Body of pancreas (tissue), 4 donors: ENCODE measurements at regions not wholly inside any gene's neighbourhood (a gene's known extent, or its start where the extent isn't known, plus 50 kb on each side); places are given as distances from the start of the nearest gene placed in this dataset.

Experiments
- ATAC-seq: fragments of 150-250 bp; one replicate; pipeline ENCODE4 v1.9.1; 2016
- DNase-seq, 4 donors: peaks; one replicate each; pipeline ENCODE4 v3.0.0-alpha.2; 2019
- H3K27ac ChIP-seq, 4 donors: fragments of 200-600 bp; sonication (generic); 1 replicate in 3 of 4; 2 replicates in 1 of 4; pipeline versions ENCODE4 v1.5.1 to v1.6.1; 2016 to 2019; ENCODE audit warnings: mild to moderate bottlenecking in 1 of 4, mixed read lengths in 1 of 4, moderate library complexity in 1 of 4
- H3K27me3 ChIP-seq, 2 donors: fragments of 200-600 bp; sonication (generic); one replicate each; pipeline ENCODE4 v1.6.0; 2016; ENCODE audit warnings: mild to moderate bottlenecking in 1 of 2
- H3K36me3 ChIP-seq, 2 donors: fragments of 200-600 bp; sonication (generic); replicated peaks in 1 of 2; 2 replicates each; pipeline ENCODE4 v1.5.1; 2016; ENCODE audit warnings: low read depth in 2 of 2; ENCODE audit not compliant: insufficient read depth in 1 of 2
- H3K4me1 ChIP-seq: fragments of 200-600 bp; sonication (generic); one replicate; pipeline ENCODE4 v1.6.0; 2016
- H3K4me3 ChIP-seq, 2 donors: fragments of 200-600 bp; sonication (generic); 1 replicate in 1 of 2; 2 replicates in 1 of 2; pipeline ENCODE4 v1.5.1; 2016 to 2019
- H3K9me3 ChIP-seq, 3 donors: fragments of 200-600 bp; sonication (generic); 1 replicate in 2 of 3; 2 replicates in 1 of 3; pipeline ENCODE4 v1.5.1; 2016
- CTCF ChIP-seq, 7 experiments: fragments of 450-650 bp in 4 of 7; fragments of 200-600 bp in 3 of 7; sonication (generic) in 3 of 7; IDR thresholded peaks; one replicate each; pipeline ENCODE4 v1.5.1; 2016 to 2019; ENCODE audit warnings: antibody characterized with exemption in 7 of 7
- POLR2A ChIP-seq, 3 donors: fragments of 450-650 bp; IDR thresholded peaks; one replicate each; pipeline ENCODE4 v1.6.1; 2016; ENCODE audit warnings: antibody characterized with exemption in 3 of 3, mild to moderate bottlenecking in 2 of 3
- WGBS, 2 donors: methylation state at CpG; one replicate each; pipeline ENCODE4 v1.1.5; 2017; 5-methylcytosine and 5-hydroxymethylcytosine counted together
- intact Hi-C: fragments of 100-400 bp; cut with DNase I; formaldehyde crosslinking; loops from one replicate; pipeline ENCODE4 v1.15.1; 2023

GRCh38 chr18:67913040-67913439, 396.5 kb upstream of the DSEL start:
- no peaks in the 10 kb centered on the region for H3K27me3 ChIP-seq
- no peak overlapping the region for H3K27ac ChIP-seq
- intact Hi-C loops = no loop called here
- H3K4me3 ChIP-seq = no peak overlapping the region
- no peaks in the 10 kb centered on the region for H3K36me3 ChIP-seq
- DNase-seq (no peak), ATAC-seq (no peak)
- no peak for TF ChIP-seq POLR2A (IDR thresholded peaks at IDR 0.05)
- no peak for TF ChIP-seq CTCF (IDR thresholded peaks at IDR 0.05)
- no peaks in the 10 kb centered on the region for H3K4me1 ChIP-seq
- 55 to 58% methylated on average over 1 of the region's 1 CpG for WGBS, 2 donors
- no peaks in the 10 kb centered on the region for H3K9me3 ChIP-seq

- 67 to 79% methylated on average over 5 of the region's 5 CpGs for WGBS, 2 donors
- no peak for ATAC-seq
Observed at GRCh38 chr18:67901573-67901972, 385.1 kb upstream of the DSEL start.

GRCh38 chr18:67896451-67896850, 379.9 kb upstream of the DSEL start:
- 41 to 45% methylated on average over 1 of the region's 1 CpG for WGBS, 2 donors

More at GRCh38 chr18:67901573-67901972, 385.1 kb upstream of the DSEL start:
- Histone ChIP-seq H3K9me3 (no peaks in the 10 kb centered on the region), H3K27me3 (no peaks in the 10 kb centered on the region), H3K27ac (no peak overlapping the region), H3K4me3 (no peak overlapping the region), H3K36me3 (no peaks in the 10 kb centered on the region), H3K4me1 (no peaks in the 10 kb centered on the region)
- DNase-seq = no peak
- intact Hi-C loops = no loop called here
- TF ChIP-seq CTCF (IDR thresholded peaks at IDR 0.05) = no peak
- TF ChIP-seq POLR2A (IDR thresholded peaks at IDR 0.05) = no peak

GRCh38 chr18:67893916-67894315, 377.4 kb upstream of the DSEL start:
- H3K36me3 ChIP-seq = no peaks in the 10 kb centered on the region
- intact Hi-C loops = no loop called here
- H3K27ac ChIP-seq = no peak overlapping the region
- no peaks in the 10 kb centered on the region for H3K4me1 ChIP-seq
- ATAC-seq (no peak), DNase-seq (no peak)
- H3K9me3 ChIP-seq = no peaks in the 10 kb centered on the region
- H3K27me3 ChIP-seq = no peaks in the 10 kb centered on the region
- H3K4me3 ChIP-seq = no peak overlapping the region
- WGBS, 2 donors = 43 to 53% methylated on average over 3 of the region's 3 CpGs
- TF ChIP-seq POLR2A (IDR thresholded peaks at IDR 0.05) = no peak
- TF ChIP-seq CTCF (IDR thresholded peaks at IDR 0.05) = no peak

More at GRCh38 chr18:67896451-67896850, 379.9 kb upstream of the DSEL start:
- H3K4me3 ChIP-seq = no peak overlapping the region
- no peak overlapping the region for H3K27ac ChIP-seq
- TF ChIP-seq POLR2A (IDR thresholded peaks at IDR 0.05) = no peak
- TF ChIP-seq CTCF (IDR thresholded peaks at IDR 0.05) = no peak
- H3K9me3 ChIP-seq = no peaks in the 10 kb centered on the region
- no peaks in the 10 kb centered on the region for H3K27me3 ChIP-seq
- H3K36me3 ChIP-seq = no peaks in the 10 kb centered on the region
- DNase-seq (no peak), ATAC-seq (no peak)
- H3K4me1 ChIP-seq = no peaks in the 10 kb centered on the region
- intact Hi-C loops = no loop called here

GRCh38 chr18:67876871-67877270, 360.4 kb upstream of the DSEL start:
- DNase-seq (no peak), ATAC-seq (no peak)
- H3K4me1 ChIP-seq = no peaks in the 10 kb centered on the region
- 14% methylated on average over 3 of the region's 3 CpGs for WGBS, 2 donors
- no peaks in the 10 kb centered on the region for H3K27me3 ChIP-seq
- H3K4me3 ChIP-seq = no peak overlapping the region
- H3K27ac ChIP-seq = no peak overlapping the region
- intact Hi-C loops = no loop called here
- H3K36me3 ChIP-seq = no peaks in the 10 kb centered on the region
- no peaks in the 10 kb centered on the region for H3K9me3 ChIP-seq
- TF ChIP-seq POLR2A (IDR thresholded peaks at IDR 0.05) = no peak
- no peak for TF ChIP-seq CTCF (IDR thresholded peaks at IDR 0.05)
